Heart left ventricle (tissue), 16 donors: ENCODE measurements at regions not wholly inside any gene's neighbourhood (a gene's known extent, or its start where the extent isn't known, plus 50 kb on each side); places are given as distances from the start of the nearest gene placed in this dataset.

Source experiments
- ATAC-seq, 4 donors: fragments of 200-7000 bp; cut with Tn5 transposase; one replicate each; pipeline ENCODE4 v1.9.1; 2020 to 2022; ENCODE audit warnings: moderate library complexity in 4 of 4, mild to moderate bottlenecking in 3 of 4, moderate number of reproducible peaks in 1 of 4
- DNase-seq, 5 donors: peaks; one replicate each; pipeline ENCODE4 v3.0.0-alpha.2; 2020
- H3K27ac ChIP-seq, 12 donors: fragments of 200-600 bp; sonication (generic) in 4 of 12; one replicate each; pipeline versions ENCODE4 v1.5.0 to v1.8.0; 2016 to 2022; ENCODE audit warnings: mild to moderate bottlenecking in 2 of 12
- H3K27me3 ChIP-seq, 9 donors: fragments of 200-600 bp; sonication (generic) in 2 of 9; one replicate each; pipeline versions ENCODE4 v1.5.1 to v1.8.0; 2016 to 2022; ENCODE audit warnings: mild to moderate bottlenecking in 3 of 9
- H3K36me3 ChIP-seq, 9 donors: fragments of 200-600 bp; sonication (generic) in 2 of 9; one replicate each; pipeline versions ENCODE4 v1.5.0 to v1.8.0; 2018 to 2022; ENCODE audit warnings: mild to moderate bottlenecking in 2 of 9
- H3K4me1 ChIP-seq, 12 donors: fragments of 200-600 bp; sonication (generic) in 4 of 12; one replicate each; pipeline versions ENCODE4 v1.5.0 to v1.8.0; 2016 to 2022; ENCODE audit warnings: mild to moderate bottlenecking in 3 of 12
- H3K4me3 ChIP-seq, 12 donors: fragments of 200-600 bp; sonication (generic) in 4 of 12; one replicate each; pipeline versions ENCODE4 v1.5.0 to v1.8.0; 2017 to 2022; ENCODE audit warnings: mild to moderate bottlenecking in 9 of 12, moderate library complexity in 4 of 12
- H3K9me3 ChIP-seq, 12 donors: fragments of 200-600 bp; sonication (generic) in 4 of 12; one replicate each; pipeline versions ENCODE4 v1.5.0 to v1.8.0; 2016 to 2022; ENCODE audit warnings: mild to moderate bottlenecking in 1 of 12
- CTCF ChIP-seq, 12 donors: fragments of 200-600 bp; sonication (generic) in 4 of 12; IDR thresholded peaks; one replicate each; pipeline versions ENCODE4 v1.5.0 to v1.8.0; 2018 to 2022; ENCODE audit warnings: antibody characterized with exemption in 12 of 12, mild to moderate bottlenecking in 5 of 12
- POLR2A ChIP-seq, 2 donors: fragments of 450-650 bp; IDR thresholded peaks; one replicate each; pipeline ENCODE4 v1.6.1; 2017; ENCODE audit warnings: antibody characterized with exemption in 2 of 2, mild to moderate bottlenecking in 2 of 2, moderate library complexity in 2 of 2
- WGBS, 4 donors: extraction: QIAGEN DNeasy Blood & Tissue Kit in 2 of 4; methylation state at CpG; one replicate each; pipeline versions ENCODE4 v1.1.5 to v1.1.7; 2013 to 2018; 5-methylcytosine and 5-hydroxymethylcytosine counted together
- intact Hi-C, 10 donors: fragments of 100-400 bp; cut with DNase I; formaldehyde crosslinking; loops; one replicate each; pipeline versions ENCODE4 v1.11.1 to v1.14.2; 2022
- donor health status: ischemic (EF 13 %, LVEDD 7.1; RV severe dilation, severe dysfunction).
- donor health status: healthy with polysubstance abuse.
- donor health status: DM: no; HTN: yes; CAD: no.
- donor health status: DM: no; HTN: no; CAD: no.
- donor health status: ischemic (EF 25% LVEDD 6.9; RV normal size, moderate dysfunction).
- donor health status: ischemic (EF 25% LVEDD 5.7; RV mildly dilated, moderate dysfunction).
- donor health status: healthy.
- donor health status: DM: yes; HTN: yes; CAD: no.
- donor health status: ischemic (EF 35%, LVEDD 5.7; RV mildly dilated, moderate dysfunction).
- donor health status: nonischemic (EF 11% LVEDD 7.7; RV severe dilation, severe dysfunction).
- donor health status: DM: yes; HTN: yes; CAD: no.
- donor health status: PGD.
- donor health status: ischemic (EF 29% LVEDD 5.4; RV normal size, mild dysfunction).
- donor health status: nonischemic (EF 23%, LVEDD 6.1; RV moderate dilation, normal function).

GRCh38 chr2:67836866-67837265, 225.9 kb downstream of the C1D start:
- intact Hi-C loops, result loop anchor here in 4 of 10 donors (1.0 to 10.0 kb wide), 4 partner anchors 27 to 362 kb away; no protein-coding TSS in a partner anchor
- no peak for TF ChIP-seq POLR2A (IDR thresholded peaks at IDR 0.05)
- TF ChIP-seq CTCF (IDR thresholded peaks at IDR 0.05), result no peak
- ATAC-seq (no peak), DNase-seq (no peak)
- Histone ChIP-seq H3K27ac (no peak overlapping the region), H3K36me3 (no peaks in the 10 kb centered on the region), H3K9me3 (no peaks in the 10 kb centered on the region), H3K27me3 (peaks cover 0 to 4% (median 0%) of the 10 kb centered on the region in 9 donors), H3K4me3 (no peak overlapping the region), H3K4me1 (no peaks in the 10 kb centered on the region)
- WGBS, 4 donors, result 69 to 77% (median 75%) methylated on average over 5 of the region's 5 CpGs

GRCh38 chr2:67838205-67838604, 224.6 kb downstream of the C1D start:
- 89 to 96% (median 92%) methylated on average over 3 of the region's 3 CpGs for WGBS, 4 donors
- Histone ChIP-seq H3K27ac (no peak overlapping the region), H3K36me3 (no peaks in the 10 kb centered on the region), H3K27me3 (peaks cover 0 to 4% (median 0%) of the 10 kb centered on the region in 9 donors), H3K4me3 (no peak overlapping the region), H3K4me1 (no peaks in the 10 kb centered on the region), H3K9me3 (no peaks in the 10 kb centered on the region)
- DNase-seq (no peak), ATAC-seq (no peak)
- intact Hi-C loops, result loop anchor here in 3 of 10 donors (10.0 kb wide), 3 partner anchors 103 to 363 kb away; no protein-coding TSS in a partner anchor
- TF ChIP-seq POLR2A (IDR thresholded peaks at IDR 0.05) (no peak), CTCF (IDR thresholded peaks at IDR 0.05) (no peak)

DNA sequence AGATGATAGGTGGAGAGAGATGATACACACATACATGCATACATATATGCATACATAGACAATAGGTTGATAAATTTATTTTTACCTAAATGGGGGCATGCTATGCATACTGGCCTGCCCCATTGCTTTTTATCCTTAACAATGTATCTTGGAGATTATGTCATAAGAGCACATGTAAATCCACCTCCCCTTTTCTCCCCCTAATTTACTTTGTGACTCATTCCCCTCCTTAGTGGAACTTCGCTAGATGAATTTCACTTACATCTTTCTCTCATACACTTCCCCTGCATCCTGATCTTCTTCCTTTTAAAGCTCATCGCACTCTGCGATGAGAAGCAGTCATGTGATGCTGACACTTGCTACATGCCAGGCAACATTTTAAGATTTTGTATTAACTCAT, 223.6 kb downstream of the C1D start:
- no peaks in the 10 kb centered on the region for H3K4me1 ChIP-seq
- no peak overlapping the region for H3K4me3 ChIP-seq
- 84 to 91% (median 87%) methylated on average over 3 of the region's 3 CpGs for WGBS, 4 donors
- H3K27ac ChIP-seq, result no peak overlapping the region
- no peak for TF ChIP-seq CTCF (IDR thresholded peaks at IDR 0.05)
- TF ChIP-seq POLR2A (IDR thresholded peaks at IDR 0.05), result no peak
- no peak for ATAC-seq
- no peaks in the 10 kb centered on the region for H3K9me3 ChIP-seq
- no peak for DNase-seq
- peaks cover 0 to 4% (median 0%) of the 10 kb centered on the region in 9 donors for H3K27me3 ChIP-seq
- no peaks in the 10 kb centered on the region for H3K36me3 ChIP-seq
- intact Hi-C loops, result loop anchor here in 3 of 10 donors (10.0 kb wide), 3 partner anchors 104 to 364 kb away; no protein-coding TSS in a partner anchor

GRCh38 chr2:67839668-67840067, 223.1 kb downstream of the C1D start:
- intact Hi-C loops, result loop anchor here (2.0 to 10.0 kb wide), 16 partner anchors 105 to 1415 kb away; partner anchors contain the start of gene MEIS1 (in 1 of the 10)
- WGBS, 4 donors, result 58 to 67% (median 62%) methylated on average over 3 of the region's 3 CpGs
- H3K36me3 ChIP-seq, result no peaks in the 10 kb centered on the region
- H3K4me1 ChIP-seq, result no peaks in the 10 kb centered on the region
- no peak overlapping the region for H3K4me3 ChIP-seq
- no peaks in the 10 kb centered on the region for H3K9me3 ChIP-seq
- H3K27me3 ChIP-seq, result peaks cover 0 to 4% (median 0%) of the 10 kb centered on the region in 9 donors
- ATAC-seq (no peak), DNase-seq (no peak)
- TF ChIP-seq CTCF (IDR thresholded peaks at IDR 0.05) (no peak), POLR2A (IDR thresholded peaks at IDR 0.05) (no peak)
- H3K27ac ChIP-seq, result no peak overlapping the region
